ENCODE measurements at regions not wholly inside any gene's neighbourhood (a gene's known extent, or its start where the extent isn't known, plus 50 kb on each side); places are given as distances from the start of the nearest gene placed in this dataset.

- no peak for TF ChIP-seq FOXM1 (IDR thresholded peaks at IDR 0.05; ENCODE audit: borderline replicate concordance, low read depth)
- TF ChIP-seq REST (IDR thresholded peaks at IDR 0.05; ENCODE audit: low read depth): no peak
- no peak for TF ChIP-seq RAD21 (IDR thresholded peaks at IDR 0.05; ENCODE audit: low read depth)
- TF ChIP-seq TAF1 (IDR thresholded peaks at IDR 0.05; ENCODE audit: low read depth): no peak
- no peak for TF ChIP-seq MAX (IDR thresholded peaks at IDR 0.05)
- no peak for TF ChIP-seq ZBTB7A (IDR thresholded peaks at IDR 0.05; ENCODE audit: low read depth)
- no peak for TF ChIP-seq TEAD4 (IDR thresholded peaks at IDR 0.05)
- no peak for TF ChIP-seq EP300 (IDR thresholded peaks at IDR 0.05; ENCODE audit: borderline replicate concordance)
Observed at GRCh38 chr19:27751044-27751391, 1461.9 kb downstream of the UQCRFS1 start.

All from Ishikawa (cell line).